Duodenal mucosa (tissue), 2 donors: ENCODE measurements at regions not wholly inside any gene's neighbourhood (a gene's known extent, or its start where the extent isn't known, plus 50 kb on each side); places are given as distances from the start of the nearest gene placed in this dataset.

Source experiments
- H3K27ac ChIP-seq: one replicate; pipeline ENCODE4 v1.7.0; 2013; ENCODE audit warnings: low read depth, low read length
- H3K27me3 ChIP-seq, 2 donors: one replicate each; pipeline ENCODE4 v1.7.0; 2013; ENCODE audit warnings: low read length in 2 of 2, control low read depth in 1 of 2; ENCODE audit not compliant: insufficient read depth in 2 of 2, control insufficient read depth in 1 of 2
- H3K36me3 ChIP-seq, 2 donors: one replicate each; pipeline ENCODE4 v1.7.0; 2013; ENCODE audit warnings: low read length in 2 of 2, control low read depth in 1 of 2; ENCODE audit not compliant: insufficient read depth in 2 of 2, control insufficient read depth in 1 of 2
- H3K4me1 ChIP-seq, 2 donors: one replicate each; pipeline ENCODE4 v1.7.0; 2013; ENCODE audit warnings: low read length in 2 of 2, control low read depth in 1 of 2; ENCODE audit not compliant: insufficient read depth in 2 of 2, control insufficient read depth in 1 of 2
- H3K4me3 ChIP-seq, 2 donors: one replicate each; pipeline ENCODE4 v1.7.0; 2013; ENCODE audit warnings: low read length in 2 of 2, low read depth in 1 of 2
- H3K9ac ChIP-seq, 2 donors: one replicate each; pipeline ENCODE4 v1.7.0; 2013; ENCODE audit warnings: low read length in 2 of 2, low read depth in 1 of 2
- H3K9me3 ChIP-seq, 2 donors: one replicate each; pipeline ENCODE4 v1.7.0; 2013; ENCODE audit warnings: low read length in 2 of 2, control low read depth in 1 of 2; ENCODE audit not compliant: control insufficient read depth in 1 of 2

- Histone ChIP-seq H3K36me3 (no peaks in the 10 kb centered on the region), H3K4me1 (no peaks in the 10 kb centered on the region), H3K27ac (no peak overlapping the region), H3K9ac (no peak overlapping the region), H3K4me3 (no peak overlapping the region), H3K9me3 (no peaks in the 10 kb centered on the region), H3K27me3 (no peaks in the 10 kb centered on the region)
Measured at GRCh38 chr1:192475970-192476369, 99.6 kb upstream of the RGS1 start.

DNA sequence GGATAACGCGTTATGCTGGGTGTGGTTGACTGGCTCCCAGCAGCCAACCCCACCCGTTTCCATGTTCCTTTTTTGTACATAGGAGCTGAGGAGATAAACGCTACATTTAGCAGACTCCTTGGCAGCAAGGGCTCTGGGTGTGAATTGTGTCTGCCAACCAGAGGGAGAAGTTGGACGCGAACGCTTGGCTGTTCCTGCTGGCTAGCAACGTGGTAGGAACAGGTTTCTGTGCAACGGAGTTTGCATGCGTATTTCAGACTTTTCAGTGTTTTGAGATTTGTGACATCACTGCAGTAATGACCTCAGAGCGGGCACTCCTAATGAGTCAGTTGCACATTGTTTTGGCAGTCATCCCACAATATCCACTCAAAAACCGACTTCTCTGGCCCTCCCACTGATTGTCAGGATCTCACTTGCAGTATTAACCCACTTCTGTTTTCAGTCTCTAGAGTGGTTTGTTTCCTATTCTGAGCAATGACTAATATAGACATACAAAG lies 98.7 kb upstream of the RGS1 start:
- H3K36me3 ChIP-seq: no peaks in the 10 kb centered on the region
- no peak overlapping the region for H3K4me3 ChIP-seq
- H3K27ac ChIP-seq: no peak overlapping the region
- no peaks in the 10 kb centered on the region for H3K27me3 ChIP-seq
- no peak overlapping the region for H3K9ac ChIP-seq
- no peaks in the 10 kb centered on the region for H3K4me1 ChIP-seq
- H3K9me3 ChIP-seq: no peaks in the 10 kb centered on the region

DNA sequence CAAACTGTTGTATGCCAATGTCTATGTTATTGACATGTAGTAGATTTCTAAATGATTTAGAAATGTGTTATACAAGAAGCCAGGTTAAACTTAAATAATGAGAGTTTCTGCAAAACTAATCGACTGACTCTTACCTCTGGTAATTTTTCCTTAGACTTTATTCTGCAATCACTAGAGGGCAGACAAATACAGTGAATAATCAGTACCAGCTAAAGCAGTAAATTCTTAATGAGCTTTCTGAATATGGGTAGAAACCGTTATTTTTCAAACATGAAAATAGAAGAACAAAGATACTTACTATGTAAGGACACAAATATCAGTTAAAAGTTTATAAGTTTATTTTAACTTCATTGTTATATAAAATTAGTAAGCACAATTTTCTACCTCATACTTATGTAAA lies 97.9 kb upstream of the RGS1 start:
- H3K27me3 ChIP-seq: no peaks in the 10 kb centered on the region
- no peaks in the 10 kb centered on the region for H3K36me3 ChIP-seq
- H3K27ac ChIP-seq: no peak overlapping the region
- H3K4me1 ChIP-seq: no peaks in the 10 kb centered on the region
- no peak overlapping the region for H3K9ac ChIP-seq
- H3K4me3 ChIP-seq: no peak overlapping the region
- H3K9me3 ChIP-seq: no peaks in the 10 kb centered on the region

DNA sequence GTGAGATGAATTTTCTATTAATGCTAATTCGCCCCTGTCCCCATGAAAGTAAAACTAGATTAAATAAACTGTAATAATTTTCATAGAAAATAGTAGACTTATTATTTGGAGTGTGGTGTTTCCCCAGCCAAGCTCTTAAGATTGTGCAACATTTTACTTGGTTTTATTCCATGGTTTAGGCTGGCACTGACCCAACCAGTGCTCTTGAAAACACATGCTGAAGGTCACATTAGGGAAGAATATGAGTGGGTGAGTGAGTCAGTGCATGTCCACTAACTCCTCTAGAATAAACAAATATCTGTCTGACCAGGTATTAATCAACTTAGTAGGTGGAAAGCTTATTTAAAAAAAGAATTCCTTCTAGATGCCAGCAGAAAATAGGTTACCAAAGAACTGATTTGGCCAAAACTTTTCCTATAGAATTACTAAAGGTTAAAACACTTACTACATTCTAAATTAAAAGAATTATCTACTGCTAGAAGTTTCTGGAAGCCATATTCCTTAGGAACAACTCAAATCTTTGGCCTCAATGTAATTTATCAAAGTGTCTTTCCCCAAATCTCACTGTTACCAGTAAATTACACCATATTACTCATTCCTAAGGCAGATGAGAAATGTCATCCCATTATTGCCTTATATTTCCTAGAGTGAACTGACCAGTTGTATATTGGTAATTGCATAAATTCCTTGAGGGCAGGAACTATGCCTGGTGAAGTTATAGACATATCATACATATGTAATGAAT lies 89.7 kb upstream of the RGS1 start:
- no peak overlapping the region for H3K27ac ChIP-seq
- no peaks in the 10 kb centered on the region for H3K36me3 ChIP-seq
- no peak overlapping the region for H3K4me3 ChIP-seq

DNA sequence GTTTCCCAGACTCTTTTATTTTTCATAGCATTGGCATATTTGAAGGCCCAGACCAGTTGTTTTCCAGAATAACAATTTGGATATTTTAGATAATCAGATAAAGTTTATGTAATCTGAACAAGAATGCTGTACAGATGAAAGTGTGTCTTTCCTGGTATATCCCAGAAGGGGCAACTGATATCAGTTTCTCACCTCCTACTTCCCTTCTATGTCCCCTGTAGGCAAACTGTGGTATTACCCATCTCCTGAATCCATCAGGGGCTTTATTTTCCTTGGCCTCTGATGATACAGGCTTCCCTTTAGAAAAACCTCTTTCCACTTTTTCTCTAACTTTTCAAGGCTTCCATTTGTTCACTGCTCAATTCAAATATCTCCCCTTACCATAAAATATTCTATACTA lies 87.5 kb upstream of the RGS1 start:
- Histone ChIP-seq H3K4me1 (no peaks in the 10 kb centered on the region), H3K27ac (no peak overlapping the region), H3K9me3 (no peaks in the 10 kb centered on the region), H3K27me3 (no peaks in the 10 kb centered on the region), H3K9ac (no peak overlapping the region), H3K4me3 (no peak overlapping the region), H3K36me3 (no peaks in the 10 kb centered on the region)

More for the DNA sequence above, 89.7 kb upstream of the RGS1 start:
- no peaks in the 10 kb centered on the region for H3K27me3 ChIP-seq
- H3K9me3 ChIP-seq: no peaks in the 10 kb centered on the region
- H3K4me1 ChIP-seq: no peaks in the 10 kb centered on the region
- no peak overlapping the region for H3K9ac ChIP-seq

DNA sequence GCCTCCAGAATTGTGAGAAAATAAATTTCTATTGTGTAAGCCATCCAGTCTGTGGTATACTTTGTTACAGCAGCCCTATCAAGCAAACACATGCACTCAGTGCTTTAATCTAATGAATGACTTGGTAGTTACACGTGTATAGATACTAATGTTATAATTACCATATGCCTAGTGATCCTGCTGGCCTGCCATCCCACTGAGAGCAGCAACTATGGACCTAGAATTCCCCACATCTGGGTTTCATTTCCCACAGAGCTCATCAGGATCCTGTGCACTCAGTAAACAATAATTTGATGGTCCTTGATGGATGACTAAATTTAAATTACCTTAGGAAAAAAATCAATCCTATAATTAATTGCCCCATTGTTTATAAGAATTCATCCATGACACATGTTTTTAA lies 86.5 kb upstream of the RGS1 start:
- H3K36me3 ChIP-seq: no peaks in the 10 kb centered on the region
- H3K27me3 ChIP-seq: no peaks in the 10 kb centered on the region
- H3K9ac ChIP-seq: no peak overlapping the region
- no peaks in the 10 kb centered on the region for H3K4me1 ChIP-seq
- H3K27ac ChIP-seq: no peak overlapping the region
- H3K9me3 ChIP-seq: no peaks in the 10 kb centered on the region
- no peak overlapping the region for H3K4me3 ChIP-seq

DNA sequence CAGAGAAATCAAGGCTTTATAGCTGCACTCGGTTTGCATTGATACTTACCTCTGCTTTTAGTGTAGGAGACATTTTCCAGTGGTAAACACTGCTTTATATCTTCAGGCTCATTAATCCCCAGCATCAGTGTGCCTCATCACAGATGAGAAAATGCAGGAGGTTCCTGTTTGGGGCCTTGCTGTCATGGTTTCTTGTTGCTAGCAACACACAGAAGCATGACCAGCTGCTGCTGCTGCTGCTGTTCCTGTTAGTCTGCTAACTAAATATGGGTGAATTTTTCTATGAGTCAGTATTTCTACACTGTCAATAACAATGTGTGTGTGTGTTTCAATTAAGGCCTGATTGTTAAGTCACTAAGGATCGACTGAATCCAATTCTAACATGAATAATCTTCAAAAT lies 85.8 kb upstream of the RGS1 start:
- no peaks in the 10 kb centered on the region for H3K4me1 ChIP-seq
- no peaks in the 10 kb centered on the region for H3K36me3 ChIP-seq
- no peaks in the 10 kb centered on the region for H3K9me3 ChIP-seq
- no peaks in the 10 kb centered on the region for H3K27me3 ChIP-seq
- no peak overlapping the region for H3K4me3 ChIP-seq
- H3K9ac ChIP-seq: no peak overlapping the region
- no peak overlapping the region for H3K27ac ChIP-seq

GRCh38 chr1:192491804-192492554 lies 83.6 kb upstream of the RGS1 start:
- Histone ChIP-seq H3K4me1 (no peaks in the 10 kb centered on the region), H3K36me3 (no peaks in the 10 kb centered on the region), H3K9me3 (no peaks in the 10 kb centered on the region), H3K9ac (no peak overlapping the region), H3K4me3 (no peak overlapping the region), H3K27me3 (no peaks in the 10 kb centered on the region), H3K27ac (no peak overlapping the region)

DNA sequence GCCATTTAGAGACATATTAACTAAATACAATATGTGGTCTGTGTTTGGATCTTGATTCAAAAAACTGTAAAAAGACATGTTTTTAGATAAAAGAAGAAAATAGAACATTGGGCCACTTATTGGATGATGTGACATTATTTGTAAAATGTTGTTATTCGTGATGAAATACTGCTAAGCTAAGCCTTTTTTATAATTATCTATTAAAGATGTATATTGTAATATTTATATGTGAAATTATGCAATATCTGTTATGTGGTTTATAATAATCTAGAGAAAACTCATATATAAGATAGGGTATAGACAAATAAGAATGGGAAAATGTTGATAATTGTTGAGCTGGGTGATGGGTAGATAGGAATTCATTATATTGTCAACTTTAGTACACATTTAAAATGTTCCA lies 82.0 kb upstream of the RGS1 start:
- Histone ChIP-seq H3K27ac (no peak overlapping the region), H3K36me3 (no peaks in the 10 kb centered on the region), H3K4me3 (no peak overlapping the region), H3K27me3 (no peaks in the 10 kb centered on the region), H3K9me3 (no peaks in the 10 kb centered on the region), H3K4me1 (no peaks in the 10 kb centered on the region), H3K9ac (no peak overlapping the region)

DNA sequence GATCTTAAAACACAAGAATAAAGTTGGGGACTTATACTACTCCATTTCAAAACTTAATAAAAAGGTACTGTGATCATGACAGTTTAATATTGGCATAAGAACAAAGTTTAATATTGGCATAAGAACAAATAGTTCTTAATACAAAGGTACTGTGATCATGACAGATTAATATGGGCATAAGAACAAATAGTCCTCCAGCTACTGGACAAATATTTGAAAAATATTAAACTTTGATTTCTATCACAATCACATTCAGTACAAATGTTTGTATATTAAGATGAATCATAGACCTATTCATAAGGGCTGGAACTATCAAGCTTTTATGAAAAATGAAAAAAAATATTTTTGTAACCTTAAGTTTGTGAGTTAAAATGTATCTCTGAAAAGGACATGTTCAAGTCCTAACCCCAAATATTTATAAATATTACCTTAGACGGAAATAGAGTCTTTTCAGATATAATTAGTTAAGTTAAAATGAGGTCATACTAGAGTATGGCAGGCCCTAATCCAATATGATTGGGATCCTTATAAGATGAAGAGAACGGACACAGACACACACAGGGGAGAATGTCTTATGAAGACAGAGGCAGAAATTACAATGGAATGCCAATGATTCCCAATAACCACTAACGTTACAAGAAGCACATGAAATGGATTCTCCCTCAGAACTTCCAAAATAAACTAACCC lies 79.1 kb upstream of the RGS1 start:
- no peak overlapping the region for H3K27ac ChIP-seq

More for the DNA sequence above, 79.1 kb upstream of the RGS1 start:
- Histone ChIP-seq H3K9me3 (no peaks in the 10 kb centered on the region), H3K27me3 (no peaks in the 10 kb centered on the region), H3K36me3 (no peaks in the 10 kb centered on the region), H3K9ac (no peak overlapping the region), H3K4me1 (no peaks in the 10 kb centered on the region), H3K4me3 (no peak overlapping the region)
